BE2C (cell line): ENCODE measurements at regions not wholly inside any gene's neighbourhood (a gene's known extent, or its start where the extent isn't known, plus 50 kb on each side); places are given as distances from the start of the nearest gene placed in this dataset.

Experiments used
- DNase-seq: peaks from one replicate; pipeline ENCODE4 v3.0.0-alpha.2; 2020
- H3K27me3 ChIP-seq: fragments of 250-450 bp; sonication (Bioruptor Pico); 2 replicates; pipeline ENCODE4 v1.5.1; 2020; ENCODE audit warnings: mild to moderate bottlenecking
- H3K36me3 ChIP-seq: fragments of 250-450 bp; sonication (Bioruptor Pico); 2 replicates; pipeline ENCODE4 v1.5.1; 2020; ENCODE audit warnings: mild to moderate bottlenecking
- H3K4me1 ChIP-seq: fragments of 250-450 bp; sonication (Bioruptor Pico); 2 replicates; pipeline ENCODE4 v1.5.1; 2020
- H3K4me3 ChIP-seq: 2 replicates; pipeline ENCODE4 v1.5.1; 2011; ENCODE audit warnings: low read depth, low read length
- H3K9me3 ChIP-seq: fragments of 250-450 bp; sonication (Bioruptor Pico); 2 replicates; pipeline ENCODE4 v1.5.1; 2020
- TF ChIP-seq, protein P1 (sequence below): IDR thresholded peaks from 2 replicates; pipeline ENCODE4 v1.5.1; 2012; ENCODE audit warnings: mild to moderate bottlenecking, low read depth, low read length

DNA sequence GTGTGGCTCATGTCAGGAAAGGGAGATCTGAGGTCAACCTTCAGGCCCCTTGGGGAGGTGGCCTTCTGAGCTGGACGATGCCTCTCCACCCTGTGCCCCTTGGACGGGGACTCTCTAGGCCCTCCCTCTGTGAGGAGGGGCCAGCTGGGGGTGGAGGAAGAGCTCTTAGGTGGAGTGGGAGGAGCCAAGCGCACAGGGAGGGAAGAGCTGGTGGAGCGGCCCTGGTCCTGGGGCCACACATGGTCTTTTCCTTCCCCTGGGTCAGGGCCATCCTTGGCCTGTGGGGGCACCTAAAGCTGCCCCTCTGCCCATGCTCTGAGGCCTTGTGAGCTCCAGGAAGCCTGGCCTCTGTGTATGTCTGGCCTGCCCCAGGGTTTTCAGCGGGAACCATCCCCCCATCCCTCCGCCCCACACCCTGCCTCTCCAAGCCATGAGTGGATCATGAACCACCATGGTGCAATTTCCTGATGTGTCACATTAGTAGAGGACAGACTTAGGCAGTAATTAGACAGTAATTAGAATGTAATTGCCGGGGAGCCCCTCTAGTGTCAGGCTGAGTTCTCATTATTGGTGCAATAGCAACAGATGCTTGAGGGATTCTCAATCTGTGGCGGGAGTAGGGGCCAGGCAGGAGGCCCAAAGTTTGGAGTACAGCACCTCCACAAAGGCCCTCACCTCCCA lies 63.0 kb downstream of the GLI2 start:
- no peak for DNase-seq
- no peaks in the 10 kb centered on the region for H3K9me3 ChIP-seq
- H3K4me3 ChIP-seq, result no peak overlapping the region
- peaks cover 6% of the 10 kb centered on the region; the same call in 1 of the 2 replicates for H3K4me1 ChIP-seq
- TF ChIP-seq, protein P1, sequence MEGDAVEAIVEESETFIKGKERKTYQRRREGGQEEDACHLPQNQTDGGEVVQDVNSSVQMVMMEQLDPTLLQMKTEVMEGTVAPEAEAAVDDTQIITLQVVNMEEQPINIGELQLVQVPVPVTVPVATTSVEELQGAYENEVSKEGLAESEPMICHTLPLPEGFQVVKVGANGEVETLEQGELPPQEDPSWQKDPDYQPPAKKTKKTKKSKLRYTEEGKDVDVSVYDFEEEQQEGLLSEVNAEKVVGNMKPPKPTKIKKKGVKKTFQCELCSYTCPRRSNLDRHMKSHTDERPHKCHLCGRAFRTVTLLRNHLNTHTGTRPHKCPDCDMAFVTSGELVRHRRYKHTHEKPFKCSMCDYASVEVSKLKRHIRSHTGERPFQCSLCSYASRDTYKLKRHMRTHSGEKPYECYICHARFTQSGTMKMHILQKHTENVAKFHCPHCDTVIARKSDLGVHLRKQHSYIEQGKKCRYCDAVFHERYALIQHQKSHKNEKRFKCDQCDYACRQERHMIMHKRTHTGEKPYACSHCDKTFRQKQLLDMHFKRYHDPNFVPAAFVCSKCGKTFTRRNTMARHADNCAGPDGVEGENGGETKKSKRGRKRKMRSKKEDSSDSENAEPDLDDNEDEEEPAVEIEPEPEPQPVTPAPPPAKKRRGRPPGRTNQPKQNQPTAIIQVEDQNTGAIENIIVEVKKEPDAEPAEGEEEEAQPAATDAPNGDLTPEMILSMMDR, result no peak
- no peaks in the 10 kb centered on the region for H3K36me3 ChIP-seq
- H3K27me3 ChIP-seq, result no peaks in the 10 kb centered on the region

DNA sequence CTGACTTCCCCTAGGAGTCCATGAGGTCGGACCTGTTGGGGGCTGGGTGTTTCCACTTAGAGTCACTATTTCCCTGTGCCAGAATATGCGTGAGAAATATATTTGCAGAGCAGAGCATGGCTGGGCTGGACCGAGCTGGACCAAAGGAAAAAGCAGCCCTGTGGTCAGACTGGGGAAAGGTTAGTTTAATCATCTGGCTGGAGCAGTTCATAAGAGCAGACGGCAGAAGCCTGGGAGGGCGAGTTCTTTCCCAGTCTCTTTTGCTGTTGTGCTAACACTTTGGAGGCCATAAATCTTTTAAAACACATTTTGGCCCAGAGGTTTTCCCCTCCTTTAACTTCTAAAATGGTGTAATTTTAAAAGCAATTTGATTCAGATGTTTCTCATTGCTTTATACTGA lies 66.5 kb downstream of the GLI2 start:
- Histone ChIP-seq H3K9me3 (no peaks in the 10 kb centered on the region), H3K27me3 (no peaks in the 10 kb centered on the region), H3K4me3 (no peak overlapping the region), H3K4me1 (peaks cover 11% of the 10 kb centered on the region), H3K36me3 (no peaks in the 10 kb centered on the region)
- TF ChIP-seq, protein P1, result no peak
- no peak for DNase-seq

DNA sequence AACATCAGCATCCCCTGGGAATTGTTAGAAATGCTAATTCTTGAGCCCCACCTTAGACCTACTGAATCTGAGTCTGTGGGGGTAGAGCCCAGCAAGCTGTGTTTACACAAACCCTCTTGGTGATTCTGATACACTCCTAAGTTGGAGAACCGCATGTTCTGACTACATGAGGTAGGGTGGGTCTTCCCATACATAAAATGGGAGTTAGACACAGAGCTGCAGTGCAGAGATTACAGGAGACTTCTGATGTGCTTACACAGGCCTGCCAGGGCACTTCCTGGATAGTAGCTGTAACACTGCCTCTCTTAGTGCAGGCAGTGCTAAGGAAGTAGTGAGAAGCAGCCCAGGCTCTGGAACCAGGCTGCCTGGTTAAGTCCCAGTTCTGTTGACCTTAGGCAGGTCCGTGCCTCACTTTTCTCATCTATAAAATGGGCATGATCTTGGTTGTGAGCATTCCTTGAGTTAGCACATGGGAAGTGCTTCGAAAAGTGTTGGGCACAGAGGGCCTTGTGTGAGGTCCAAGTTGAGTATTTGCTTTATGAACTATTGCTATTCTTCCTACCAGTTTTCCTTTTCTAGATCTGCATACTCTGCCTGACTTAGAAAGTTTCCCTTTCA lies 67.3 kb downstream of the GLI2 start:
- H3K36me3 ChIP-seq, result no peaks in the 10 kb centered on the region
- no peaks in the 10 kb centered on the region for H3K9me3 ChIP-seq
- TF ChIP-seq, protein P1, result no peak
- no peak for DNase-seq
- no peaks in the 10 kb centered on the region for H3K27me3 ChIP-seq
- peaks cover 11% of the 10 kb centered on the region for H3K4me1 ChIP-seq
- H3K4me3 ChIP-seq, result no peak overlapping the region

DNA sequence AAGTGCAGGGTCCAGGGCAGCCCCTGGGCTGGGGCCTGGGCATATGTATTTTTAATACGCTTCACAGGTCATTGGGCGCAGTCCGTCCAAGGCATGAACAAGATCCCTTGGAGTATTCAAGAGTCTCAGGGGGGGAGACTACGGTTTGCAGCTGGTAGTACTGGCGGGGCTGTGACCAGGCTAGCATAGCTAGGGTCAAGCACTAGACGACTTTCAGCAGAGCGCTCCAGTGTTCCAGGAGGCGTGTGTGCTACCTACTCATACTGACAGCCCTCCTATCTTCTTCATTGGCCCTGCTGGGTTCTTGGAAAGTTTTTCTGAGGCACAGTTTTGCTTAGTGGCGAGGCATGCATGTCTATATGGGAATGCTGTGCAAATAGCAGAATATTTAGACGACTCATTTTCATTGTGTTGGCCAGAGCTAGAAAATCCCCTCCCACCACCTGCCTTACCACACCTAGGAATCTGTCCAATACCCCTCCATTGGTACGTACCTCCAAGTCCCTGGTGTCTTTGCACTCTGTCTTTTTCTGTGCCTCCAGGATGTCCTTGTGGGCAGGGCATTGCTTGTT lies 68.2 kb downstream of the GLI2 start:
- TF ChIP-seq, protein P1, result no peak
- no peak for DNase-seq
- H3K4me1 ChIP-seq, result peaks cover 11% of the 10 kb centered on the region
- H3K27me3 ChIP-seq, result no peaks in the 10 kb centered on the region
- no peaks in the 10 kb centered on the region for H3K9me3 ChIP-seq
- H3K4me3 ChIP-seq, result no peak overlapping the region
- no peaks in the 10 kb centered on the region for H3K36me3 ChIP-seq

DNA sequence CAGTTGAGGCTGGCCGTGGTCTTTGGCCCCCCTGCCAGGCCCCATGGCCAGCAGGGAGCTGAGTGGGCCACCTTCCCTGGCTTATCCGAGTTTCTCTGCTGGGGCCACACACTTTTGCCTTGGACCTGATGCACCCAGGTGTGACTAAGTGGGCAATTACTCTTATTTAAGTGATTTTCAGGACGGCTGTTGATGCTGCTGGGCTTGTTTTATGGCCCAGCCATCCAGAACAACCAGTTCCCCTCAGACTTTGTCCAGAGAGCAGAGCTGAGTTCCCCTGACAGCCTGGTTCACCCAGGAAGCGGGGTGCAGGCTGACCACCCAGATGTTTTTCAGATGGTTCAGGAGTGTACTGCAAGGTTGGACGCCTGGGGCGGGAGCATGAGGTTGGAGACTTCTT lies 68.8 kb downstream of the GLI2 start:
- TF ChIP-seq, protein P1, result no peak
- Histone ChIP-seq H3K9me3 (no peaks in the 10 kb centered on the region), H3K36me3 (no peaks in the 10 kb centered on the region), H3K27me3 (no peaks in the 10 kb centered on the region), H3K4me1 (peaks cover 11% of the 10 kb centered on the region), H3K4me3 (no peak overlapping the region)
- DNase-seq, result no peak

DNA sequence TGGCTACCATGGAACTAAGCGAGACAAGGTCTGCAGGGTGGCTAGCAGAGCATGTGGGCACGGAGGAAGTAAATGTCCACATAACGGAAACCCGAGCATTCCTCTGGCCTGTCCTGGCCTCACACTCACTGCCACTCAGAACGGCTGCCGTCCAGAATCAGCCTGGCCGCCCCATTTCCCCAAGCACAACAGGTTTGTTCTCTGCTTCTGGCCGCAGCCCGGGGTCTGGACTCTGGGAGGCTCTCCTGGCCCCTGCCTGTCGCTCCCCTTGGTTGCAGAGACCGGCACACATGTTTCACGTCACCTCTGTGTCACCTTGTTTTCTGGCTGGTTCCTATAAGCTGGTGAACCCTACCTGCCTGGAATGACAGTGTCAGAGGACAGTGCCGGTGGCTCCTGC lies 69.3 kb downstream of the GLI2 start:
- no peak for DNase-seq
- H3K9me3 ChIP-seq, result no peaks in the 10 kb centered on the region
- no peaks in the 10 kb centered on the region for H3K36me3 ChIP-seq
- TF ChIP-seq, protein P1, result no peak
- H3K4me1 ChIP-seq, result peaks cover 14% of the 10 kb centered on the region
- no peaks in the 10 kb centered on the region for H3K27me3 ChIP-seq
- H3K4me3 ChIP-seq, result no peak overlapping the region
